GM12878 (cell line): ENCODE measurements at regions not wholly inside any gene's neighbourhood (a gene's known extent, or its start where the extent isn't known, plus 50 kb on each side); places are given as distances from the start of the nearest gene placed in this dataset.

Experiments used
- CEBPB ChIP-seq, 2 experiments: fragments of 150-350 bp in 1 of 2; IDR thresholded peaks; 2 replicates each; pipeline ENCODE4 v1.6.1; 2012 to 2014; ENCODE audit warnings: low read depth in 2 of 2, low read length in 2 of 2, borderline replicate concordance in 1 of 2, inconsistent platforms in 1 of 2
- EZH2 ChIP-seq: IDR thresholded peaks from 2 replicates; pipeline ENCODE4 v1.6.1; 2012; ENCODE audit warnings: low read depth, mild to moderate bottlenecking, control low read depth, inconsistent platforms, low read length, borderline replicate concordance; ENCODE audit not compliant: control insufficient read depth
- KAT2A ChIP-seq: conservative IDR thresholded peaks from 2 replicates; pipeline ENCODE4 v1.6.1; 2011; ENCODE audit warnings: low read depth, low read length; ENCODE audit not compliant: control insufficient read depth
- NR2C1 ChIP-seq: fragments of 450-650 bp; IDR thresholded peaks from 2 replicates; pipeline ENCODE4 v1.6.1; 2017; ENCODE audit warnings: antibody characterized with exemption, mild to moderate bottlenecking, moderate library complexity
- POLR2AphosphoS5 ChIP-seq: IDR thresholded peaks from 2 replicates; pipeline ENCODE4 v1.6.1; 2011; ENCODE audit warnings: mild to moderate bottlenecking, low read length, inconsistent platforms
- RAD21 ChIP-seq: IDR thresholded peaks from 2 replicates; pipeline ENCODE4 v1.6.1; 2011; ENCODE audit warnings: mild to moderate bottlenecking, low read depth, low read length, moderate library complexity; ENCODE audit not compliant: insufficient read depth
- SREBF2 ChIP-seq: IDR thresholded peaks from 2 replicates; pipeline ENCODE4 v1.6.1; 2012; ENCODE audit warnings: mild to moderate bottlenecking, low read length
- TF ChIP-seq, protein P1 (sequence below): IDR thresholded peaks from 2 replicates; pipeline ENCODE4 v1.6.1; 2012; ENCODE audit warnings: low read depth, low read length, improper control_type of control experiment
- TF ChIP-seq, protein P2 (sequence below): IDR thresholded peaks from 2 replicates; pipeline ENCODE4 v1.6.1; 2012; ENCODE audit warnings: mild to moderate bottlenecking, low read depth, low read length
- TF ChIP-seq, protein P3 (sequence below), 3 experiments: IDR thresholded peaks in 2 of 3; conservative IDR thresholded peaks in 1 of 3; 2 replicates each; pipeline ENCODE4 v1.5.1; 2011; ENCODE audit warnings: low read depth in 3 of 3, low read length in 3 of 3, mild to moderate bottlenecking in 3 of 3, control low read depth in 2 of 3, moderate library complexity in 2 of 3, inconsistent platforms in 1 of 3, mixed read lengths in 1 of 3; ENCODE audit not compliant: control insufficient read depth in 2 of 3, insufficient read depth in 1 of 3; ENCODE audit errors: extremely low read depth in 1 of 3

GRCh38 chr1:94651076-94651475, 109.5 kb upstream of the F3 start:
- TF ChIP-seq CEBPB (IDR thresholded peaks at IDR 0.05; ENCODE audit: borderline replicate concordance in 1 of 2, low read depth in 2 of 2, low read length in 2 of 2) (no peak), KAT2A (no peak), NR2C1 (no peak), POLR2AphosphoS5 (no peak), RAD21 (no peak), EZH2 (no peak), SREBF2 (no peak)
- TF ChIP-seq, protein P1, sequence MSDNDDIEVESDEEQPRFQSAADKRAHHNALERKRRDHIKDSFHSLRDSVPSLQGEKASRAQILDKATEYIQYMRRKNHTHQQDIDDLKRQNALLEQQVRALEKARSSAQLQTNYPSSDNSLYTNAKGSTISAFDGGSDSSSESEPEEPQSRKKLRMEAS, result no peak
- TF ChIP-seq, protein P2, sequence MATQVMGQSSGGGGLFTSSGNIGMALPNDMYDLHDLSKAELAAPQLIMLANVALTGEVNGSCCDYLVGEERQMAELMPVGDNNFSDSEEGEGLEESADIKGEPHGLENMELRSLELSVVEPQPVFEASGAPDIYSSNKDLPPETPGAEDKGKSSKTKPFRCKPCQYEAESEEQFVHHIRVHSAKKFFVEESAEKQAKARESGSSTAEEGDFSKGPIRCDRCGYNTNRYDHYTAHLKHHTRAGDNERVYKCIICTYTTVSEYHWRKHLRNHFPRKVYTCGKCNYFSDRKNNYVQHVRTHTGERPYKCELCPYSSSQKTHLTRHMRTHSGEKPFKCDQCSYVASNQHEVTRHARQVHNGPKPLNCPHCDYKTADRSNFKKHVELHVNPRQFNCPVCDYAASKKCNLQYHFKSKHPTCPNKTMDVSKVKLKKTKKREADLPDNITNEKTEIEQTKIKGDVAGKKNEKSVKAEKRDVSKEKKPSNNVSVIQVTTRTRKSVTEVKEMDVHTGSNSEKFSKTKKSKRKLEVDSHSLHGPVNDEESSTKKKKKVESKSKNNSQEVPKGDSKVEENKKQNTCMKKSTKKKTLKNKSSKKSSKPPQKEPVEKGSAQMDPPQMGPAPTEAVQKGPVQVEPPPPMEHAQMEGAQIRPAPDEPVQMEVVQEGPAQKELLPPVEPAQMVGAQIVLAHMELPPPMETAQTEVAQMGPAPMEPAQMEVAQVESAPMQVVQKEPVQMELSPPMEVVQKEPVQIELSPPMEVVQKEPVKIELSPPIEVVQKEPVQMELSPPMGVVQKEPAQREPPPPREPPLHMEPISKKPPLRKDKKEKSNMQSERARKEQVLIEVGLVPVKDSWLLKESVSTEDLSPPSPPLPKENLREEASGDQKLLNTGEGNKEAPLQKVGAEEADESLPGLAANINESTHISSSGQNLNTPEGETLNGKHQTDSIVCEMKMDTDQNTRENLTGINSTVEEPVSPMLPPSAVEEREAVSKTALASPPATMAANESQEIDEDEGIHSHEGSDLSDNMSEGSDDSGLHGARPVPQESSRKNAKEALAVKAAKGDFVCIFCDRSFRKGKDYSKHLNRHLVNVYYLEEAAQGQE, result no peak
- TF ChIP-seq, protein P3, sequence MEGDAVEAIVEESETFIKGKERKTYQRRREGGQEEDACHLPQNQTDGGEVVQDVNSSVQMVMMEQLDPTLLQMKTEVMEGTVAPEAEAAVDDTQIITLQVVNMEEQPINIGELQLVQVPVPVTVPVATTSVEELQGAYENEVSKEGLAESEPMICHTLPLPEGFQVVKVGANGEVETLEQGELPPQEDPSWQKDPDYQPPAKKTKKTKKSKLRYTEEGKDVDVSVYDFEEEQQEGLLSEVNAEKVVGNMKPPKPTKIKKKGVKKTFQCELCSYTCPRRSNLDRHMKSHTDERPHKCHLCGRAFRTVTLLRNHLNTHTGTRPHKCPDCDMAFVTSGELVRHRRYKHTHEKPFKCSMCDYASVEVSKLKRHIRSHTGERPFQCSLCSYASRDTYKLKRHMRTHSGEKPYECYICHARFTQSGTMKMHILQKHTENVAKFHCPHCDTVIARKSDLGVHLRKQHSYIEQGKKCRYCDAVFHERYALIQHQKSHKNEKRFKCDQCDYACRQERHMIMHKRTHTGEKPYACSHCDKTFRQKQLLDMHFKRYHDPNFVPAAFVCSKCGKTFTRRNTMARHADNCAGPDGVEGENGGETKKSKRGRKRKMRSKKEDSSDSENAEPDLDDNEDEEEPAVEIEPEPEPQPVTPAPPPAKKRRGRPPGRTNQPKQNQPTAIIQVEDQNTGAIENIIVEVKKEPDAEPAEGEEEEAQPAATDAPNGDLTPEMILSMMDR (IDR thresholded peaks at IDR 0.05 in 2 of 3, conservative IDR thresholded peaks at IDR 0.05 in 1 of 3; ENCODE audit: control insufficient read depth in 2 of 3, extremely low read depth in 1 of 3, insufficient read depth in 1 of 3, low read depth in 3 of 3, low read length in 3 of 3), result no peak
